Bronchial epithelial cell (primary cell): ENCODE measurements at regions not wholly inside any gene's neighbourhood (a gene's known extent, or its start where the extent isn't known, plus 50 kb on each side); places are given as distances from the start of the nearest gene placed in this dataset.

Experiments
- DNase-seq: peaks from one replicate; pipeline ENCODE4 v3.0.0-alpha.2; 2010; ENCODE audit warnings: low read depth
- FAIRE-seq: peaks from 2 replicates; lab custom pipeline; 2011; peaks lifted over from hg19 to GRCh38; lab: Jason Lieb, UNC
- H3K27me3 ChIP-seq: 2 replicates; pipeline ENCODE4 v1.5.1; 2011; ENCODE audit warnings: low read length; ENCODE audit not compliant: control insufficient read depth, insufficient read depth
- H3K36me3 ChIP-seq: 2 replicates; pipeline ENCODE4 v1.5.1; 2011; ENCODE audit warnings: low read length; ENCODE audit not compliant: control insufficient read depth, insufficient read depth
- H3K4me3 ChIP-seq: 2 replicates; pipeline ENCODE4 v1.5.1; 2011; ENCODE audit warnings: mild to moderate bottlenecking, low read depth, low read length, control low read depth
- TF ChIP-seq, protein P1 (sequence below): IDR thresholded peaks from 2 replicates; pipeline ENCODE4 v1.5.1; 2011; ENCODE audit warnings: mild to moderate bottlenecking, moderate library complexity, low read length, control low read depth, inconsistent platforms; ENCODE audit not compliant: insufficient read depth, severe bottlenecking

DNA sequence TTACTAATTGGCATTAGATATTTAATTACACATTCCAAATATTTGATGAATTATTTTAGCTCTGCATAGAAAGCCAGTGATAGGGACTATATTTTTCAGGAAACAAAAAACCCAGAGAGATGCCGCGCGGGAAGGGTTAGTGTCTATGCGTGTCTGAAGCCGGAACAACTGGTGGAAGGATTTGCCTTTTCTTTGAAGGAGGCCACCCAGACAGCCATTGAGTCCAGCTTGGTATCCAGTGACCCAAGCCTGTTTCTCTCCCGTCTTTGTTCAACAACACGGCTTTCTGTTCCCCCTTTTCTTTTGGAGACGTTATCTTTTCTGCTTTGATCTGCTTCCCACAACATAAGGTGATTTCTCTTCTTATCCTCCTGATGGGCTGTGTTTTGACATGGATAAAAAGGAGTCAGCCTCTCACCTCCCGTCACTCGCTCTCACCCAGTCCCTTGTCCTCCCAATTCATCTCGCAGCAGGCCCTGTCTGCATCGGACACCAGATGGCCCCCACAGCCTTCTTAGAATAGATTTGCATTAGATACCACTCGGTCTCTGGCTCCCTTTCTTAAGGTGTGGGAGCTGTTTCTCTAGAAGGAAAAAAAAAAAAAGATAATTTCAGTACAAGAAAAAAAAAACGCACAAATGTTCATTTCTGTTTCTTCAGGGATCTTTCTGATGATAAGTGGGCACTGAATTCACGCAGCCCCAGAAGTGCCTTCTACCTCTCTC is 361.8 kb downstream of the ZNF536 start:
- H3K27me3 ChIP-seq = no peaks in the 10 kb centered on the region
- FAIRE-seq = no peak
- H3K4me3 ChIP-seq = no peak overlapping the region
- no peak for DNase-seq
- TF ChIP-seq, protein P1, sequence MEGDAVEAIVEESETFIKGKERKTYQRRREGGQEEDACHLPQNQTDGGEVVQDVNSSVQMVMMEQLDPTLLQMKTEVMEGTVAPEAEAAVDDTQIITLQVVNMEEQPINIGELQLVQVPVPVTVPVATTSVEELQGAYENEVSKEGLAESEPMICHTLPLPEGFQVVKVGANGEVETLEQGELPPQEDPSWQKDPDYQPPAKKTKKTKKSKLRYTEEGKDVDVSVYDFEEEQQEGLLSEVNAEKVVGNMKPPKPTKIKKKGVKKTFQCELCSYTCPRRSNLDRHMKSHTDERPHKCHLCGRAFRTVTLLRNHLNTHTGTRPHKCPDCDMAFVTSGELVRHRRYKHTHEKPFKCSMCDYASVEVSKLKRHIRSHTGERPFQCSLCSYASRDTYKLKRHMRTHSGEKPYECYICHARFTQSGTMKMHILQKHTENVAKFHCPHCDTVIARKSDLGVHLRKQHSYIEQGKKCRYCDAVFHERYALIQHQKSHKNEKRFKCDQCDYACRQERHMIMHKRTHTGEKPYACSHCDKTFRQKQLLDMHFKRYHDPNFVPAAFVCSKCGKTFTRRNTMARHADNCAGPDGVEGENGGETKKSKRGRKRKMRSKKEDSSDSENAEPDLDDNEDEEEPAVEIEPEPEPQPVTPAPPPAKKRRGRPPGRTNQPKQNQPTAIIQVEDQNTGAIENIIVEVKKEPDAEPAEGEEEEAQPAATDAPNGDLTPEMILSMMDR = no peak
- H3K36me3 ChIP-seq = no peaks in the 10 kb centered on the region

DNA sequence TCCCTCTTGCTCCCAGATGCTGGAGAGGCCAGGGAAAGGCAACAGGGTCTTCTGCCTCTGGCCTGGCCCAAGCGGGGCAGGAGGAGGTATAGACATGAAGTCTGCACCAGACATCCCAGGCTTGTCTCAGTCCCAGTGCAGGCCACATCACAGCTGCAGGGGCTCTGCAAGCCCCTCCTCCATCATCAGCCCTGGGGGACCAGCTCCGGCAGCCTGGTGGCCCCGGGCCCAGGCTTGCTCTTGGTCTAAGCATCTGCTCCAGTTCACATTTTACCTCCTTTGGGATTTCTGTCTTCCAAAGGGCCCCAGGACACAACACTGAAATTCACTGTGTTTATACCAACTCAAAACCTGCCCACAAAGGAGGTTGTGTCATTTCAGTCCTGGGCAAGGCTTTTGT is 359.4 kb downstream of the ZNF536 start:
- TF ChIP-seq, protein P1 = no peak
- FAIRE-seq (no peak), DNase-seq (no peak)
- Histone ChIP-seq H3K4me3 (no peak overlapping the region), H3K36me3 (no peaks in the 10 kb centered on the region), H3K27me3 (no peaks in the 10 kb centered on the region)

DNA sequence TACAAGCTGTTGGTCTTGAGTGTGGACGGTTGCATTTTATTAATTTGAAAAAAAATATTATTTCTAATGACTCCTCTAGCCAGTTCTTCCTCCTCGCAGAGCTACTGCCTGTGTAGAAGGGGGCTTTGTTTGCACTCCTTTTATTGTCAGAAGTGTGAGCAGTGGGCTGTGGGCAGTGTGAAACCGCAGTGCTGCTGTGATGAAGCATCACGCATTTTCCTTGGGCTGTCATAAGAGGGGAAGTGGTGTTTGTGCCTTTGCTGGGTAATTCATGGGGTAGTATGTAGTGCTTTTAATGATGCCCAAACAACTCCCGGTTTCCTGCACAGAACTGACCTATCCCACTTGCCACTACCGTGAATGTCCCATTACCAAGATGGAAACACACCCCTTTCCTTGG is 357.3 kb downstream of the ZNF536 start:
- no peaks in the 10 kb centered on the region for H3K27me3 ChIP-seq
- no peak for DNase-seq
- no peak for FAIRE-seq
- TF ChIP-seq, protein P1 = no peak
- no peak overlapping the region for H3K4me3 ChIP-seq
- H3K36me3 ChIP-seq = no peaks in the 10 kb centered on the region

DNA sequence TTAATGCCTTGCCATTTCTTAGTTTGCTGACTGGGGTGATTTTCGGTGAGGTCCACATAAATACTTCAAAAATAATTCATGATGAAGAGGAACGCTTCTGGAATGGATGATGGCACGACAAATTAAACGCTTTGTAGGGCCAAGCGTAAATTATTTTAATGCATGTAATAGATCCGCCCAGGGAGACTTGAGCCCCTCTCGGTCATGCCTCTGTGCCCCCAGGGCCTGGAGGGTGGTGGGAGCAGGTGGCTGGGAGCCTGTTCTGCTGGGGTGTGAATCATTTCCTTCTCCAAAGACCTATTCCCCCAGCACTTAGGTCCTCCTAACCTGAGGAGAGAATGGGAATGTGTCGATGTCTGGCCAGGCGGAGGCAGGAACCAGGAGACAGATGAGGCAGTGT is 350.6 kb downstream of the ZNF536 start:
- TF ChIP-seq, protein P1 = no peak
- FAIRE-seq (no peak), DNase-seq (no peak)
- no peaks in the 10 kb centered on the region for H3K36me3 ChIP-seq
- H3K27me3 ChIP-seq = no peaks in the 10 kb centered on the region
- H3K4me3 ChIP-seq = no peak overlapping the region

GRCh38 chr19:30722186-30722585 is 350.0 kb downstream of the ZNF536 start:
- Histone ChIP-seq H3K36me3 (no peaks in the 10 kb centered on the region), H3K27me3 (no peaks in the 10 kb centered on the region), H3K4me3 (no peak overlapping the region)
- DNase-seq (no peak), FAIRE-seq (no peak)
- TF ChIP-seq, protein P1 = no peak

- FAIRE-seq = no peak
- Histone ChIP-seq H3K27me3 (no peaks in the 10 kb centered on the region), H3K4me3 (peak overlapping the region; percentile 37), H3K36me3 (no peaks in the 10 kb centered on the region)
- TF ChIP-seq, protein P1 = no peak
- no peak for DNase-seq
These were observed 347.8 kb downstream of the ZNF536 start for GRCh38 chr19:30719999-30720345.
